Keratinocyte (primary cell): ENCODE measurements at regions not wholly inside any gene's neighbourhood (a gene's known extent, or its start where the extent isn't known, plus 50 kb on each side); places are given as distances from the start of the nearest gene placed in this dataset.
"Not testable (repeated sequence)": the region's sequence is repeated elsewhere in the genome, so short reads cannot be mapped to it uniquely, and the experiment has no call there.

ENCODE experiments used
- DNase-seq: peaks from one replicate; pipeline ENCODE4 v3.0.0-alpha.2; 2011; ENCODE audit warnings: low read depth, missing footprints, low spot score
- FAIRE-seq: peaks from 2 replicates; lab custom pipeline; 2011; peaks lifted over from hg19 to GRCh38; lab: Jason Lieb, UNC
- H2AFZ ChIP-seq: 2 replicates; pipeline ENCODE4 v1.6.0; 2012; ENCODE audit warnings: low read length, control low read depth, inconsistent platforms; ENCODE audit not compliant: control insufficient read depth
- H3K27ac ChIP-seq: 2 replicates; pipeline ENCODE4 v1.5.1; 2011; ENCODE audit warnings: low read length; ENCODE audit not compliant: control insufficient read depth, insufficient read depth
- H3K27me3 ChIP-seq: 3 replicates; pipeline ENCODE4 v1.6.0; 2011; ENCODE audit warnings: low read length; ENCODE audit not compliant: control insufficient read depth, insufficient read depth; ENCODE audit errors: extremely low read depth
- H3K36me3 ChIP-seq, 2 experiments: 2 replicates in 1 of 2; 3 replicates in 1 of 2; pipeline ENCODE4 v1.5.1; 2011; ENCODE audit warnings: low read length in 2 of 2, mild to moderate bottlenecking in 1 of 2; ENCODE audit not compliant: control insufficient read depth in 2 of 2, insufficient read depth in 2 of 2; ENCODE audit errors: extremely low read depth in 1 of 2
- H3K4me1 ChIP-seq: 3 replicates; pipeline ENCODE4 v1.5.1; 2011; ENCODE audit warnings: low read length; ENCODE audit not compliant: control insufficient read depth, insufficient read depth; ENCODE audit errors: extremely low read depth
- H3K4me2 ChIP-seq: 3 replicates; pipeline ENCODE4 v1.6.0; 2011; ENCODE audit warnings: low read depth, low read length; ENCODE audit not compliant: control insufficient read depth, insufficient read depth; ENCODE audit errors: extremely low read depth
- H3K4me3 ChIP-seq, 3 experiments: fragments of 200-600 bp in 1 of 3; sonication (generic) in 1 of 3; 2 replicates in 2 of 3; 3 replicates in 1 of 3; pipeline ENCODE4 v1.5.1; 2011 to 2016; ENCODE audit warnings: low read length in 3 of 3, mild to moderate bottlenecking in 3 of 3, control low read depth in 2 of 3, inconsistent platforms in 1 of 3, low read depth in 1 of 3, mixed read lengths in 1 of 3, mixed run types in 1 of 3, moderate library complexity in 1 of 3; ENCODE audit not compliant: control insufficient read depth in 2 of 3, insufficient read depth in 2 of 3; ENCODE audit errors: extremely low read depth in 1 of 3
- H3K79me2 ChIP-seq: 2 replicates; pipeline ENCODE4 v1.6.0; 2012; ENCODE audit warnings: low read length; ENCODE audit not compliant: control insufficient read depth, insufficient read depth
- H3K9ac ChIP-seq: 3 replicates; pipeline ENCODE4 v1.6.0; 2011; ENCODE audit warnings: low read length; ENCODE audit not compliant: control insufficient read depth, insufficient read depth; ENCODE audit errors: extremely low read depth
- H3K9me1 ChIP-seq: 3 replicates; pipeline ENCODE4 v1.6.0; 2011; ENCODE audit warnings: low read length; ENCODE audit not compliant: control insufficient read depth, insufficient read depth; ENCODE audit errors: extremely low read depth
- H3K9me3 ChIP-seq: 2 replicates; pipeline ENCODE4 v1.5.1; 2012; ENCODE audit warnings: low read depth, low read length; ENCODE audit not compliant: control insufficient read depth
- H4K20me1 ChIP-seq: 3 replicates; pipeline ENCODE4 v1.6.0; 2011; ENCODE audit warnings: low read length; ENCODE audit not compliant: control insufficient read depth, insufficient read depth; ENCODE audit errors: extremely low read depth
- CTCF ChIP-seq, 3 experiments: IDR thresholded peaks in 1 of 3; conservative IDR thresholded peaks in 1 of 3; optimal IDR thresholded peaks in 1 of 3; 2 replicates in 2 of 3; 3 replicates in 1 of 3; pipeline versions ENCODE3 to v1.5.1; 2011; ENCODE audit warnings: low read length in 3 of 3, mild to moderate bottlenecking in 3 of 3, moderate library complexity in 2 of 3, control low read depth in 1 of 3, inconsistent platforms in 1 of 3; ENCODE audit not compliant: insufficient read depth in 2 of 3; ENCODE audit errors: extremely low read depth in 1 of 3
- EZH2 ChIP-seq: IDR thresholded peaks from one replicate; pipeline ENCODE4 v1.6.1; 2012; ENCODE audit warnings: inconsistent platforms, mild to moderate bottlenecking, low read length, moderate library complexity
- dilution Hi-C: fragments of 300-500 bp; cut with MboI; formaldehyde crosslinking; loops from one replicate; pipeline ENCODE4 v1.7.0; 2020; ENCODE audit warnings: low sequenced_read_pairs; ENCODE audit not compliant: extremely low pct_ligation_motif_present

- peak; percentile 48 for FAIRE-seq
- no peaks in the 10 kb centered on the region for H3K9me1 ChIP-seq
- H2AFZ ChIP-seq, result no peak overlapping the region
- DNase-seq, result no peak
- H3K4me2 ChIP-seq, result no peak overlapping the region
- TF ChIP-seq CTCF (optimal IDR thresholded peaks at IDR 0.05 in 1 of 3, IDR thresholded peaks at IDR 0.05 in 1 of 3, conservative IDR thresholded peaks at IDR 0.05 in 1 of 3; ENCODE audit: extremely low read depth in 1 of 3, insufficient read depth in 2 of 3, low read length in 3 of 3), result no peak
- TF ChIP-seq EZH2, result no peak
- H3K4me1 ChIP-seq, result peaks cover 25% of the 10 kb centered on the region
- H3K36me3 ChIP-seq, result no peaks in the 10 kb centered on the region
- dilution Hi-C loops, result no loop called here
- no peak overlapping the region for H3K9ac ChIP-seq
- no peak overlapping the region for H3K4me3 ChIP-seq
- H3K27ac ChIP-seq, result no peak overlapping the region
- H3K79me2 ChIP-seq, result no peaks in the 10 kb centered on the region
- H3K9me3 ChIP-seq, result no peaks in the 10 kb centered on the region
- H3K27me3 ChIP-seq, result no peaks in the 10 kb centered on the region
- no peaks in the 10 kb centered on the region for H4K20me1 ChIP-seq
These were observed 61.1 kb upstream of the XIST start for GRCh38 chrX:73913580-73913979.

GRCh38 chrX:73911946-73912345 is 59.4 kb upstream of the XIST start:
- H3K27ac ChIP-seq, H3K4me2 ChIP-seq, H3K79me2 ChIP-seq, H2AFZ ChIP-seq, H4K20me1 ChIP-seq, FAIRE-seq, H3K27me3 ChIP-seq, H3K36me3 ChIP-seq, H3K9me1 ChIP-seq, H3K4me3 ChIP-seq, DNase-seq, H3K9ac ChIP-seq, dilution Hi-C loops, H3K9me3 ChIP-seq: not testable (repeated sequence)
- H3K4me1 ChIP-seq, result peaks cover 12% of the 10 kb centered on the region

GRCh38 chrX:73905749-73906374 is 53.3 kb upstream of the XIST start:
- H3K9me3 ChIP-seq, H2AFZ ChIP-seq, H3K9me1 ChIP-seq, FAIRE-seq, H3K9ac ChIP-seq, H3K36me3 ChIP-seq, H3K4me3 ChIP-seq, H4K20me1 ChIP-seq, H3K79me2 ChIP-seq, dilution Hi-C loops, H3K4me2 ChIP-seq, H3K27me3 ChIP-seq, H3K4me1 ChIP-seq, DNase-seq, H3K27ac ChIP-seq: not testable (repeated sequence)
